Loucy (cell line): ENCODE measurements at regions not wholly inside any gene's neighbourhood (a gene's known extent, or its start where the extent isn't known, plus 50 kb on each side); places are given as distances from the start of the nearest gene placed in this dataset.

Source experiments
- H2AFZ ChIP-seq: fragments of 200-600 bp; sonication (generic); 2 replicates; pipeline ENCODE4 v1.6.0; 2016; ENCODE audit warnings: antibody characterized with exemption, mild to moderate bottlenecking, low read length, moderate library complexity
- H3F3A ChIP-seq: fragments of 200-600 bp; 2 replicates; pipeline ENCODE4 v1.6.0; 2016; ENCODE audit warnings: antibody characterized with exemption, low read depth, mild to moderate bottlenecking
- H3K27me3 ChIP-seq: fragments of 200-600 bp; sonication (generic); 2 replicates; pipeline ENCODE4 v1.6.1; 2014; ENCODE audit warnings: low read length, mild to moderate bottlenecking; ENCODE audit not compliant: insufficient read depth, poor library complexity, severe bottlenecking
- H3K36me3 ChIP-seq: fragments of 200-600 bp; sonication (generic); 2 replicates; pipeline ENCODE4 v1.6.1; 2016; ENCODE audit warnings: low read length; ENCODE audit not compliant: insufficient read depth
- H3K4me1 ChIP-seq: fragments of 200-600 bp; sonication (generic); 2 replicates; pipeline ENCODE4 v1.5.1; 2014; ENCODE audit warnings: low read length, mild to moderate bottlenecking; ENCODE audit not compliant: insufficient read depth, poor library complexity, severe bottlenecking
- H3K4me2 ChIP-seq: fragments of 200-600 bp; sonication (generic); 2 replicates; pipeline ENCODE4 v1.6.0; 2014; ENCODE audit warnings: antibody characterized with exemption, low read length, low read depth, mild to moderate bottlenecking; ENCODE audit not compliant: poor library complexity, severe bottlenecking
- H3K4me3 ChIP-seq: fragments of 200-600 bp; sonication (generic); 2 replicates; pipeline ENCODE4 v1.5.1; 2014; ENCODE audit warnings: low read length, mild to moderate bottlenecking, mixed read lengths; ENCODE audit not compliant: poor library complexity, severe bottlenecking
- H3K79me2 ChIP-seq: fragments of 200-600 bp; sonication (generic); 2 replicates; pipeline ENCODE4 v1.6.1; 2014; ENCODE audit warnings: low read length; ENCODE audit not compliant: insufficient read depth
- H3K9ac ChIP-seq: fragments of 200-600 bp; sonication (generic); 2 replicates; pipeline ENCODE4 v1.6.0; 2014; ENCODE audit warnings: mild to moderate bottlenecking, low read depth, low read length, moderate library complexity; ENCODE audit not compliant: poor library complexity, severe bottlenecking
- H3K9me2 ChIP-seq: fragments of 200-600 bp; sonication (generic); replicated peaks from 2 replicates; pipeline ENCODE4 v1.6.1; 2016; ENCODE audit warnings: low read depth, low read length, mixed read lengths
- H3K9me3 ChIP-seq: fragments of 200-600 bp; sonication (generic); 2 replicates; pipeline ENCODE4 v1.6.1; 2014; ENCODE audit warnings: mild to moderate bottlenecking, antibody characterized with exemption, low read length, low read depth; ENCODE audit not compliant: insufficient read depth
- H4K20me1 ChIP-seq: fragments of 200-600 bp; sonication (generic); 2 replicates; pipeline ENCODE4 v1.6.0; 2014; ENCODE audit warnings: antibody characterized with exemption, low read length, mild to moderate bottlenecking; ENCODE audit not compliant: insufficient read depth, poor library complexity, severe bottlenecking
- CTCF ChIP-seq: fragments of 200-600 bp; sonication (generic); conservative IDR thresholded peaks from 2 replicates; pipeline ENCODE4 v1.5.1; 2014; ENCODE audit warnings: mild to moderate bottlenecking, antibody characterized with exemption, low read length
- EZH2phosphoT487 ChIP-seq: fragments of 200-600 bp; IDR thresholded peaks from 2 replicates; pipeline ENCODE4 v1.6.1; 2018; ENCODE audit warnings: antibody characterized with exemption, mild to moderate bottlenecking, moderate library complexity, borderline replicate concordance

- no peaks in the 10 kb centered on the region for H3F3A ChIP-seq
- H3K9ac ChIP-seq, result no peak overlapping the region
- H3K4me1 ChIP-seq, result no peaks in the 10 kb centered on the region
- H4K20me1 ChIP-seq, result no peaks in the 10 kb centered on the region
- no peaks in the 10 kb centered on the region for H3K27me3 ChIP-seq
- no peak overlapping the region for H3K4me3 ChIP-seq
- H3K36me3 ChIP-seq, result no peaks in the 10 kb centered on the region
- TF ChIP-seq CTCF, result no peak
- no peak for TF ChIP-seq EZH2phosphoT487
- H3K9me2 ChIP-seq, result no peaks in the 10 kb centered on the region
- H2AFZ ChIP-seq, result no peak overlapping the region
- no peaks in the 10 kb centered on the region for H3K79me2 ChIP-seq
- no peaks in the 10 kb centered on the region for H3K9me3 ChIP-seq
- H3K4me2 ChIP-seq, result no peak overlapping the region
These were observed 80.1 kb upstream of the SHOX start for GRCh38 chrX:550514-550913.

- Histone ChIP-seq H3K79me2 (no peaks in the 10 kb centered on the region), H4K20me1 (no peaks in the 10 kb centered on the region), H3K4me2 (no peak overlapping the region), H3K27me3 (no peaks in the 10 kb centered on the region), H3K4me1 (no peaks in the 10 kb centered on the region), H3K9me3 (no peaks in the 10 kb centered on the region), H3K36me3 (no peaks in the 10 kb centered on the region), H2AFZ (no peak overlapping the region), H3K4me3 (no peak overlapping the region), H3K9me2 (no peaks in the 10 kb centered on the region), H3K9ac (no peak overlapping the region), H3F3A (no peaks in the 10 kb centered on the region)
- TF ChIP-seq CTCF, result no peak
- no peak for TF ChIP-seq EZH2phosphoT487
These were observed 79.3 kb upstream of the SHOX start for GRCh38 chrX:551306-551705.

- H2AFZ ChIP-seq, result no peak overlapping the region
- H3K79me2 ChIP-seq, result no peaks in the 10 kb centered on the region
- H3K4me1 ChIP-seq, result no peaks in the 10 kb centered on the region
- no peak overlapping the region for H3K4me2 ChIP-seq
- no peaks in the 10 kb centered on the region for H3F3A ChIP-seq
- H4K20me1 ChIP-seq, result no peaks in the 10 kb centered on the region
- no peaks in the 10 kb centered on the region for H3K9me2 ChIP-seq
- H3K9me3 ChIP-seq, result no peaks in the 10 kb centered on the region
- TF ChIP-seq EZH2phosphoT487, result no peak
- no peak for TF ChIP-seq CTCF
- no peak overlapping the region for H3K9ac ChIP-seq
- no peaks in the 10 kb centered on the region for H3K27me3 ChIP-seq
- no peaks in the 10 kb centered on the region for H3K36me3 ChIP-seq
- H3K4me3 ChIP-seq, result no peak overlapping the region
These were observed 78.1 kb upstream of the SHOX start for GRCh38 chrX:552496-552895.
